T follicular helper cell (primary cell): ENCODE measurements at regions not wholly inside any gene's neighbourhood (a gene's known extent, or its start where the extent isn't known, plus 50 kb on each side); places are given as distances from the start of the nearest gene placed in this dataset.

Experiments used
- DNase-seq: peaks from one replicate; pipeline ENCODE4 v3.0.0-alpha.2; 2020; ENCODE audit warnings: low read depth

DNA sequence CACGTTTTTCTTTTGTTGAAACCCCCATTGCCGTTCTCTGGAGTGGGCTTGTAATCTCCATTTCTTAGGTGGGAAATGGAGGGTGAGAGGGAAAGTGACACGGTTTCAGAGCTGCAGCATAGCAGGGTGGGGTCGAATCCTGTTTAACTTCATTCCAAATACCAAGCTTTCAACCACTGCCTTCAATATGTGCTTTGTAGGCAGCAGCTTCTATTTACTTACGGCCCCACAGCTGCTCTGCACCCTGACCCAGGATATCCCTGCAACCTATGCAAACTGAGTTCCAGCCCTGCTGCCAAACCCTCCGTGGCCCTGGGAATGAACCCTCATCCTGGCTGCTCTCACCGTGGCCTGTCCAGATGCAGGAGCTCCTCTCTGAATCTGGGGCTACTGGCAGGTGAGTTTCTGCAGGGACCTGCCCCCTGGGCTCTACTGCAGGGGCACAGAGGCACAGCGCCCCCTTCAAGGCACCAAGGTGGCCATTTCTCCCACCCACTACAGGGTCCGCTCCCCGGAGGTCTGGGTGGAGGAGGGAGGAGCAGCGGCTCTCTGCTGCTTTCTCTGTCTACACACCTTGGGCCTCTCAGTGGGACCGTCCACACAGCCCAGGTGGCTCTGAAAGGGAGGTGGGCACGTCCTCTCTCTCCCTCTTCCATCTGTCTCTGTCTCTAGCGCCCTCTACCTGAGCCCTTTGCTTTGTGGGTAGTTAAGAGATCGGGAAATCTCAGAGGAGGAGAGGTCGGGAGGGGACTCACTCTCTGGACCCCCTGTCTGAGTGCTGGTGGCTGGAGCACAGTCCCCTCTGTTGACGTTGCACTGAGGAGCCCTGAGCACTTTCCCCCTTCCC is 279.1 kb downstream of the BRD1 start:
- no peak for DNase-seq

DNA sequence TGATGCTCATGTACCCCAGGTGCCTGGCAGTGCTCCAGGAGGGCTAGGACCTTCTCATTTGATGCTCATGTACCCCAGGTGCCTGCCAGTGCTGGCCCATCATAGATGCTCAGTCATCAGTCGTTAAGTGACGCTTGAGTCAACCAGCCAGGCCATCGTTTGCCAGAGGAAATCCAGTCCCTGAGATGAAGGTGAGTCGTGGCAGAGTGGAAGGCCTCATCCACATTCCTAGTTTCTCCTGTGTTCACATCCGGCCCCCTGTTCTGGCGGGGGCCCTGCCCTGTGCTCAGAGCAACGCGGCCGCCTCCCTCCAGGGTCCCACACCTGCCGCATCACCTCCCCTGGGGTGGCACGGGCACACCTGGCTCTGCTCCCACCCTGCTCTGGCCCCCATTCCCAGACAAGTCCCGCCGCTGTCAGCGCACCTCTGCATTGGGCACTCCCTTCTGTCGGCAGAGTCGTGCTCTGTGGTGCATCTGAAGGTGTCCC is 279.9 kb downstream of the BRD1 start:
- no peak for DNase-seq

DNA sequence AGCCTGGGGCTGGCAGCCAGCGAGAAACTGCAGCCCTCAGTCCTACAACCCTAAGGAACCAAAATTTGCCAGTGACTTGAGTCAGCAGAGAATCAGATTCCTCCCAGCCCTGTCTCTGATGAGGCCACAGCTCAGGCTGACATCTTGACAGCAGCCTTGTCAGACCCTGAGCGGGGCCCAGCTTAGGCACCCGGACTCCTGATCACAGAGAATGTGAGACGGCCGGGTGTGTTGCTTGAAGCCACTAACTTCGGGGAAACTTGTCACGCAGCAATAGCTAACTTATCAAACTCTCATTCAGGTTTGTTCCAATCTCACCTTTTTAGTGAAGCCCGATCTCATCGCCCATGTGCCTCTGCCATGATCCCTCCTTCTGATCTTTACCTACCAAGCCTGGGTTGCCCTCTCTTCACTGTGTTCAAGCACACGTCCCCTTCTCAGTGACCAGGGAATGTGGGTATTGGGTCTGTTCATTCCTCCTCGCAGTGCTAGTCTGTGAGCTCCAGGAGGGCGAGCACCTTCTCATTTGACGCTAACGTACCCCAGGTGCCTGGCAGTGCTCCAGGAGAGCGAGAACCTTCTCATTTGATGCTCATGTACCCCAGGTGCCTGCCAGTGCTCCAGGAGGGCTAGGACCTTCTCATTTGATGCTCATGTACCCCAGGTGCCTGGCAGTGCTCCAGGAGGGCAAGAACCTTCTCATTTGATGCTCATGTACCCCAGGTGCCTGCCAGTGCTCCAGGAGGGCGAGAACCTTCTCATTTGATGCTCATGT is 280.7 kb downstream of the BRD1 start:
- DNase-seq: no peak

DNA sequence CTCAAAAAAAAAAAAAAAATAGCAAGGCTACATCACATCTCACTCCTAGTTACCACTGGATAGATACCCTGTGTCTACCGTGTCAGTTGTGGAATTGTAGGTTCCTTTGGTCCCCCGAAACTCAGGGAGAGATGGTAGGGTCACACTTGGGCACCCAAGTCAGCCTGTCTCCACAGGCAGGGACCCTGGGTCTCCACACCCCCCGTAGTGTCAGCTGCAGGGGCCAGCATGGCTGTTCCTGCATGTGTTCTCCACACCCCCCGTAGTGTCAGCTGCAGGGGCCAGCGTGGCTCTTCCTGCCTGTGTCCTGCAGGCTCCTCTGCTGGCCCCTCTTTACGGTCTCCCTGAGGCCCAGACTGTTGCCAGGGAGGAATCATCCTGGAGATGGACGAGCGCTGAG is 282.1 kb downstream of the BRD1 start:
- DNase-seq: no peak

DNA sequence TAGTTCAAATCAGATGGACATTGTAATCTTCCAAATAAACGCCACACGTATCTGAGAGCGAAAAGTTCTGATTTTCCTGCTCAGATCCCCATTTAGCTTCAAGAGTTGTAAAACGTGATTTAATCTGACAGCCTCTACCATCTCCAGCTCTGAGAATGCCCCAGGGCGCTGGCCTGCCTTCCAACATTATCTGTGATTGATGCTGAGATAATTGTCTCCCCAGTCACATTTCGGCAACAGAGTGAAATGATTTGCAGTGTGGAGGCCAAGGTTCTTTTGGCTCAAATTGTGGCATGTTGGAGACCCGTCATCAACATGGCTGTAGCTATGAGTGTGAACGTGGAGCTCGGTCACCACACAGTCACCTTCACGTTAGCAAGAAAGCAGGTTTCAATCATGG is 283.4 kb downstream of the BRD1 start:
- DNase-seq: no peak

DNA sequence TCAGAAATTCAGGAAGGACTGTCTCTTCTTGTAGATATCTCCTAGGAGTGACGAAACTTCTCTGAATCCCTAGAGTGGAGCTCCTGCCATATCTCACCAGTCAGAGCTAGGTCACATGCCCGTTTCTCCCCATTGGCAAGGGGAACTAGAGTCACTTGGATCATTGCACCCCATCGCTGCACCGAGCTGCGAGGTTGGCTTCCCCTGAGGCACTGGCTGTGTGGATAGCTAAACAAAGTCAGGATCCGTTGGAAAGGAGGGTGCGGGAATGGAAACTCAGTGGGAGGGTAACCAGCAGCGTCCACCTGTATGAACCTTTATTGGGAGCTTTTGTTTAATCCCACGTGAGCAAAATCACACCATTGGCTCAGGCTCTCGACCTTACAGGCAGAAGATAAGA is 283.8 kb downstream of the BRD1 start:
- DNase-seq: no peak

DNA sequence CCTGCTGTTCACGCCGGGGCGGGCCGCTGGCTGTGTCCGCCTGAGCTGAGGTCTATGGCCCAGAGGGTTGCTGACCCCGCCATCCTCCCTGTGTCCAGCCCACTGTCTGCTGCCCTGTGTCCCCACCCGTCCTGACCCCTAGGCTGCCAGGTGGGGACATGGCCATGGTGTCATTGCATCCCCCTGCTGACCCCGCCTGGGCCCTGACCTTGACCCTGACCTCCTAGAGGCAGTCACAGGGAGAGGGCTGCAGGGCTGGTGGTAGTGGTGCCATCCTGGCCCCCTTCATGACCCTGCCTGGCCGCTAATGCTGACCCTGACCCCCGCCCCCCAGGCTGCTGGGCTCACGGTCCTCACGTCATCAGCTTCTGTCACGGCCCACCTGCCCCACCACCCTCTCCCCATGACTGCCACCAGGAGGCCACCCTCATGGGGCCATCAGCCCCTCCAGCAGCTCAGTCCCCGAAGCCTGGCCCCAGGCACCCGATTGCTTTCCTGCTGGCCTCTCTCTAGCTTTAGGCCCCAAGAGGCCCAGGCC is 285.9 kb downstream of the BRD1 start:
- DNase-seq: no peak

DNA sequence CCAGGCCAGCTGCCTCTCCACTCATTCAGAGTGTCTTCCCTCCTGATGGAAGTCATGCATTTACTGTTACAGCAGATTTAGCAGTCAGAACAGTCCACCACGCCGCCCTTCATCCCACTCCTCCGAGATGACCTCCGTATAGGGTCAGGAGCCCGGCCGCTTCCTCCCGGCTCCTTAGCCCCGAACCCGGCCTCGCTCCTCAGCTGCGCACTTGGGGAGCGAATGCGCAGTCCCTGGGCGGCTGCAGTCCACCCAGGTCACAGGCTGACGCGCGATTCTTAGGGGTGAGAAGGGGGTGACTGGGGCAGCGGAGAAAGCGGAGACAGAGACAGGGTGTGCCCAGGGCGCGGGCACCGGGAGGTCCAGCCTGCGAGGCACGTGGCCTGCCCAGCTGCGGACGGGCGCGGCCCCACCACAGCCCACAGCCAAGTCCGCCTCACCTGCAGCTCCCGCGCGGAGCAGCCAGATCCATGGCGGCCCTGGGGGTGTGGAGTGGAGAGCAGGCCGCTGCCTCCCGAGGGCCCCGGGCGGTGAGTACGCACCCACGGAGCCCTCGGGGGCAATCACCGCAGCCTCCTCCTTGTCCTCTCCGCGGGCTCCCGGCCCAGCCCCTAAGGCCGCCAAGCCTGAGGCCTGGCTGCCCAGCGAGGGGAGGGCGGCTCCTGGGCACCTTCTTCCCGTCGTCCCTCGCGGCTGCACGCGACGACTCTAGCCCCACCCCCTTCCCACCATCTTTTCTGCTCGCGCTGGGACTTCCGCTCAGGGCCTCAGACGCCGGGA is 286.6 kb downstream of the BRD1 start:
- no peak for DNase-seq

DNA sequence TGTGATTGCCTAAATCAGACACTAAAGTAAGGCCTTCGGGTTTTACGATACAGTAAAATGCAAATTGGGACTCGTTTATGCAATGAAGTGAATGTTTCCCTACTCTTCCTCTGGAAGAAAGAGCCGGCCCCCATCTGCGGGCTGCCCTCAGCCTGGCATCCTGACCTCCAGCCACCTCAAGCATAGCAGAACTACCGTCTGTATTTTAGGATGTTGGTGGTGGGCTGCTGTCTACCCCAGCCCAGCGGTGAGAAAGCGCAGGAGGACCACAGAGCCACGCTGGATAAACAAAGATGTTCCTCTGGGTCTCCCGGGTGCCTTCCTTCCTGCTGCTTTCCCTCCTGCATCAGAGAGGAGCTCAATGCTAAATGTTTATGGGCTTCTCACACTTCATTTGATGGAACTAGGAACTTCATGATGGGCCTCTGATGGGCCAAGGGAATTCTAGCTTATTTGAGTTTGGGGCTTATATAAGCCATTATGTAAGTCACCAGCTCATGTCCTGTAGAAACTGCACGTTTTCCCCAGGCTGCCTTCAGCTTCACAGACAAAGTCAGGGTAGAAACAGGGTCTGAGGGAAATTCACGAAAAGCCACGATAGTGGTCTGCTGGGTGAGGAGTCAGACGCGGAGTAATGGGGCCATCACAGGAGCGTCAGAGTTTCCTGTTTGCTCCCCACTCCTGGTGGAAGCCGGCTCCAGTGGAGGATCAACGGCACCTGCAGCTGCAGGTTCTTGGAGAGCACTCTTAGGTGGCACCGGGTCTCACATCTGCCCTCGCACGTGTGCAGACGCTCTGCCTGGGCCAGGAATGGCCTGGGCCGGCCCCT is 287.4 kb downstream of the BRD1 start:
- DNase-seq: no peak

DNA sequence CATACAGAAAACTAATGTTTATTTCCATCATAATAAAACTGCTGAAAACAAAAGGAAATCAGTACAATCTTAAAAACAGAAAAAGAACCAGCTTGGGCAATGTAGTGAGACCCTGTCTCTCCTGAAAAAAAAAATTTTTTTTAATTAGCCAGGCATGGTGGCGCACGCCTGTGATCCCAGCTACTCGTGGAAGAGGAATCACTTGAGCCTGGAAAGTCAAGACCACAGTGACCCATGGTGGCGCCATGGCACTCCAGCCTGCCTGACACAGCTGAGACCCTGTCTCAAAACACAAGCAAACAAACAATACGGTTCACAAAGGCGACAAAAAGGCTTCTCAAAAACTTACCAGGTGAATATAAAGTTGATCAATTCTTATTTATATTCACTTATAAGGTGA is 289.7 kb downstream of the BRD1 start:
- no peak for DNase-seq

DNA sequence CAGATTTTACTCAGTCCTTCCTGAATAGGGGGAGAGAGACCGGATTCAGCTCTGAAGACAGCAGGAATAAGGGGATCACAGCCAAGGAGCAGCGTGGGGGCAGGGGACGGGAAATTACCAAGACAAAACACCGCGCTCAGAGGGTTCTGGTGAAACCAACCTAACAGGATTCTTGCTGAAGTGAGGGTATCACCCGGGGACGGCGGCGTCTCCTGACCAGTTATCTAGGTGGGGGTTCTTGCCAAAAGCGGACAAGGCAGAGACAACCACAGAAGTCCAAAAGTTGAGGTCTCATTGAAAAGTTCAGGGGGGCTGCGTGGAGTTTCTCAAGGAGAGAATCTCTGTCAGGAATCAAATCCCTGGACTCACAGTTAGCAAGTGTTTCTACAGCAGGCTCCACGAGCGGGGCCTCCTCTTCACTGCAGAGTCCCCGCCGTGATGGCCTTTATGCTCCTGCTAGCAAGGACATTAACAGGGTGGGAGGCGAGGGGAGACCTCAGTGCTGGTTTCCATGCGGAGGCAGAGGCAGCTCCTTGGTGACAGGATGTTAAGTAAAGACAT is 291.0 kb downstream of the BRD1 start:
- DNase-seq: no peak

DNA sequence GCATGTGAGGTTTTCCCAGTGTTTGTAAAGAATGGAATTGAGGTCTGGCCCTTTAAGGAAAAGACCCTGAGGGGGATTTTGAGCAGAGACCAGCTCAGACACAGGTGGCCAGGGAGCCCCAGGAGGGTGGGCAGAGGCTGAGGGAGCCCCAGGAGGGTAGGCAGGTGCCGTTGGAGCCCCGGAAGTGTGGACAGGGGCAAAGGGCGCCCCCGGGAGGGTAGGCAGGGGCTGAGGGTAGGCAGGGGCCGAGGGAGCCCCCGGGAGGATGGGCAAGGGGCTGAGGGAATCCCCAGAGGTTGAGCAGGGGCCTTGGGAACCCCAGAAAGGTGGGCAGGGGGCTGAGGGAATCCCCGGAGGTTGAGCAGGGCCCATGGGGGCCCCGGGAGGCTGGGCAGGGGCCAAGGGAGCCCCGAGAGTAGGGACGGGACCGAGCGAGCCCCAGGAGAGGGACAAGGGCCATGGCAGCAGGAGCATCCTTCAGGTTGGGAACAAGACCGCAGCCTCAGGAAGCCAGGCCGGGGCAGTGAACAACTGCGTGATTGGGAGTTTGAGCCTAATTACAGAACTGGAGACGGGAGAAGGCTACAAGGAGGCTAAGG is 292.0 kb downstream of the BRD1 start:
- no peak for DNase-seq

DNA sequence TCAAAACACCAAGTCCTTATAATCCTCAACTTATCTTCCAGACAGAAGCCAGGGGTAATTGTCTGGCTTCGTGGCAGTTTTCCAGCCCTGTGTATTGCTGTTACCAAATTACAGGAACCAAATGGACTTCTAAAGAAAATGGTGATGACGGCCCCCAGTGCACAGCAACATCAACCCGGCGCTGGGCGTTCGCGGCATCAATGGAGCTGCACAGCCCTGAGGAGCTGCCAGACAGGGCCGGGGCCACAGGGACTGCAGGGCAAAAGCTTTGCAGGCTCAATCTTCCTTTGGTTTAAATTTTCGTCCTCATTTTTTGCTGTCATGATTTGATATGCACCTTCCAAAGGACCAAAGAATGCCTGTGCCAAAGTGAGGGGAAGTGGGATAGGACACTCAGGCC is 292.5 kb downstream of the BRD1 start:
- DNase-seq: no peak

DNA sequence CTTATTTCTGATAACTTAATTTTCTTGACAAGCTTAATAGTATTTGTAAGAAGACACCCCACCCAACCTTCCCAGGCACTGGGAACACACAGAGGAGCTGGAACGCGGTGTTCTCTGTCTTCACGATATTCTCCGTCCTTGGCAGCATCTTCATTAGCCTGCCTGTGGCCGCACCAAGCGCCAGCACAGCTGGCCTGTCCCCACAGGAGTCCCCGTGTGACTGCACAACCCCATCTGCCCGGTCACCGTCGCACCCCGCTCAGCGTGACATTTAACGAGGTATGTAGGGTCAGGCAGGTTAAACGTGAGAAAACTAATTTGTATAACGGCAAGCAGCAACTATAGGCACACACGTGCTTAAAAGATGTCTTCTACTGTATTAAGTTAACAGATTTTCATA is 293.3 kb downstream of the BRD1 start:
- DNase-seq: no peak

DNA sequence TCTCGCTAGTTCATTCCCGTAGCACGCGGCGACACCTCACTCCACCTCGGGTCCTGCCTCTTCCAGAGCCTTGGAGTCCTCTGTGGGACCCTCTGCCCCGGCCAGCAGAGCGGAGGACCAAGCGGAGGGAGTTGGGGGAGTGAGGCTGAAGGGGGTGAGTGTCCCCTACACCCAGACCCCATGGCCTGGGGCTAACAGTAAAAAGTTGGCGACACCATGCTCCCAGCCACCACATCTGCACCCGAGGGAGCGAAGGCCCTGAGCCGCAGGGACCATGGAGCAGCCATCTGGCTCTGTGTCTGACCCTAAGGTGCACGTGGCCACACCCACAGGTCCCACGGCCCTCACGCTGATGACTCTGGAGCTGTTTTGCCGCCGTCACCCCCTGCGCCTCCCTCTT is 293.8 kb downstream of the BRD1 start:
- DNase-seq: no peak

DNA sequence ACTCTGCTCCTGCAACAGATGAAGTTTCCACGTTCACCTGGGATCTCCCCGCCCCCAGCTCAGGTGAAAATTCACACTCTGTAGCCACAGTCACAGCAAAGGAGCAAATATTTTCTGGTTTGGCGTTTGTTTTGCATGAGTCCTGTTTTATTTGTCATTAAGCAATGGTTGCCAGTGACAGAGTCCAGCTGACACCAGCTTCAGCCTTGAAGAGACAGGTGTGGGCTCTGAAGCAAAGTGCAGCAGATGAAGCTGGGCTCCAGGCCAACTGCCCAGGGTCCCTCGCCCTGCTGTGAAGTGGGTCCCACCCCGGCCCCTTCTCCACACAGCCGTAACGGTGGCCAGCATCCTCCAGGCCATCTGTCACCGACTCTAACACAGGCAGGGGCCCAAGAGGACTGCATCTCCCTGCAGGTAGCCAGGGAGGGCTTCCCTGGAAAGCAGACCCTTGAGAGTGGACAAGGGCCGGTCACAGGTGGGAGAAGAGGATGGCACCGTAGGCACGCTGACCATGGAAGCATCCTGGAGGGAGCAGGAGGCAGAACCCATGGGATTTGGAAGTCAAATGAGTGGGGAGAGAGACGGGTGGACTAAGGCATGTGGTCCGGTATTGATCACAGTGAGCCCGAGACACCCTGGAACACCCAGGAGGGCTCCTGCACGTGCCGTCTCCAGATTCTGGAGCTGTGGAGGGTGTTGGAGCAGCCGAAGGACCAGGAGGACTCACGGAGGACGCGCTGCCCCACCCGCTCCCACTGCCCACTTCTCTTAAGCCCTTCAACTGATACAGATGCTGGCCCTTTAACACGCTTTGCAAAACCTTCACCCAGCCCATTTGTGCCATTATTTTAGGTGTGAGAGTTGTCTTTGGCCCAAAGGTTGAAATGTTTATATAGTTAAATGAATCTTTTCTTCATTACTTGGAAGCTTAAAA is 294.5 kb downstream of the BRD1 start:
- DNase-seq: no peak

DNA sequence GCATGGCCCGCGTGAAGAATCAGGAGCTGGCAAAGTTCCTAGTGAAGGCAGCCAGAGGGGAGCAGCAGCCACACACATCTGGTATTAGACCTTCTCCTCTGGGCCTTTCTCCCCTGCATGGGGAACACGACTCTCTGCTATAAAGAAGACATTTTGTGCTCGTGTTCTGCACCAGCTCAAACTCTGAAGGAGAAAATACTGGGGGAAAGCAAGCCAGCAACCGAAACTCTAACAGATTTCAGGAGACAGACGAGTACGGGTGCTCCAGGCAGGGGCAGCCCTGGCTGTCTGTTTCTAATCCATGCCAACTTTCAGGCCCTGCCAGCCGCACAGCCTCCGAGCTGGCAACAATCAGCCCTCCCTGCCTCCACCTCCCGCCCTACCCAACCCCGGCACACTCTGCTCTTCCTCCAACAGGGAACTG is 296.3 kb downstream of the BRD1 start:
- DNase-seq: no peak

DNA sequence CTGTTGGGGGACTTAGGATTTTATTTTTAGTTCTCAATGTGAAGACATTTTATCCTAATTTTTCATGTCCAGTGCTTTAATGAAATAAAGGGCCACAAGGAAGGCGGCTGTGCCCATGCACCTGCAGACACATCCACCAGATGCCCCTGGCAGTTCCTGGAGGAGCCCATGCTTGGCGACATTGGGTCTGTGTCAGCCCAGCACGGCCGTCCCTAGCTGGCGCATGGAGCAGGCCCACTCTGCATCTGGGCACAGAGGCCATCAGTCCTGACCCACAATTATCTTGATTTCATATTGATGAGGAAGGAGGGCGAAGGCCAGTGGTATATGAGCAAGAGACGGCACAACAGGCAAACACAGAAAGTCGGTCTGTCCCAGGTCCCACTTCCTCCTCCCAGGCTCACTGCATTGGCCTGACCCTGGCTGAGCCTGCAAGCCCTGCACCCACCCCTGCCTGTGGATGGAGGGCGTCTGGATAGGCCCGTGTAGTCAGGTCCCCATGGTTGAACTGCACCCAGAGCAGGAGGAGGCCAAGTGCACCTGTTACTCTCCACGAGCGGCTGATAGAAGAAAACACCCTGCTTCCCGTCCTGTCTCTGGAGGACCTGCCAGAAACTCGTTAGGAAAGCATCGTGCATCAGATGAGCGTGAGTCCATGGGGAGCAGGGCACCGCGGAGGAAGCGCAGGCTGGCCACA is 296.9 kb downstream of the BRD1 start:
- no peak for DNase-seq

DNA sequence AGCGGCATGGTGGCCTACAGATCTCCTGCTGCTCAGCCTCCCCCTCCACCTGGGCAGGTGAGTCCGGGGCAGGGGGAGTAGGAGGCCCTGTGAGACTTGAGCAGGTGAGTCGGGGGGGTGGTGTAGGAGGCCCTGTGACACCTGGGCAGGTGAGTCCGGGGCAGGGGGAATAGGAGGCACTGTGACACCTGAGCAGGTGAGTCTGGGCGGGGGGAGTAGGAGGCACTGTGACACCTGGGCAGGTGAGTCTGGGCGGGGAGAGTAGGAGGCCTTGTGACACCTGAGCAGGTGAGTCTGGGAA is 299.3 kb downstream of the BRD1 start:
- no peak for DNase-seq
